ENCODE measurements at regions not wholly inside any gene's neighbourhood (a gene's known extent, or its start where the extent isn't known, plus 50 kb on each side); places are given as distances from the start of the nearest gene placed in this dataset.

DNA sequence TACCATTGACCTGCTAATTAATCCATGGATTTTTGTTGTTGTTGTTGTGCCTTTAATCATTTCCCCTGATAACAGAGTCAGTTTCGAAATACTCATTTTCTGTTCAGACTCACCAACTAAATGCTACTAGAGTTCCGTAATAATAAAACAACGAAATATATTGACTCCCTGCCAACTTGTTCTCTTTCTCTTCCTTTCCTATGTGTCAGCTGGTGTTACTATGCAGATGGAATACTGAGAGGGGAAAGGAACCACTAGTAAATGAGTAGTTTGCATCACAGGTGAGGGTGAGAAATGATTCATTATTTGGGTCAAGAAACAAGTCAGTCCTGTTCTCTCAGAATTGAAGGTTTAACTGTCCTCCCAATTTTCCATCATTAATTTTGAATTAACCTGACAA, 1027.3 kb downstream of the TUSC7 start:
- BruUV-seq (replicated peaks): no TSS peak
- no peak overlapping the region for H3K4me2 ChIP-seq
- H3K36me3 ChIP-seq (ENCODE audit: low read depth): no peaks in the 10 kb centered on the region
- no peaks in the 10 kb centered on the region for H3K4me1 ChIP-seq (replicated peaks; ENCODE audit: insufficient read depth)
- no peak for DNase-seq
- POLR2A ChIA-PET (ENCODE audit: unreplicated experiment): no interaction called here
- H3F3A ChIP-seq (ENCODE audit: insufficient read depth, low read depth): no peaks in the 10 kb centered on the region
- H2AFZ ChIP-seq: no peak overlapping the region
- CTCF ChIA-PET: no interaction called here
- H3K4me3 ChIP-seq: no peak overlapping the region
- H4K20me1 ChIP-seq (ENCODE audit: insufficient read depth): no peaks in the 10 kb centered on the region
- no peaks in the 10 kb centered on the region for H3K79me2 ChIP-seq (ENCODE audit: low read depth)
- TF ChIP-seq, protein P1, sequence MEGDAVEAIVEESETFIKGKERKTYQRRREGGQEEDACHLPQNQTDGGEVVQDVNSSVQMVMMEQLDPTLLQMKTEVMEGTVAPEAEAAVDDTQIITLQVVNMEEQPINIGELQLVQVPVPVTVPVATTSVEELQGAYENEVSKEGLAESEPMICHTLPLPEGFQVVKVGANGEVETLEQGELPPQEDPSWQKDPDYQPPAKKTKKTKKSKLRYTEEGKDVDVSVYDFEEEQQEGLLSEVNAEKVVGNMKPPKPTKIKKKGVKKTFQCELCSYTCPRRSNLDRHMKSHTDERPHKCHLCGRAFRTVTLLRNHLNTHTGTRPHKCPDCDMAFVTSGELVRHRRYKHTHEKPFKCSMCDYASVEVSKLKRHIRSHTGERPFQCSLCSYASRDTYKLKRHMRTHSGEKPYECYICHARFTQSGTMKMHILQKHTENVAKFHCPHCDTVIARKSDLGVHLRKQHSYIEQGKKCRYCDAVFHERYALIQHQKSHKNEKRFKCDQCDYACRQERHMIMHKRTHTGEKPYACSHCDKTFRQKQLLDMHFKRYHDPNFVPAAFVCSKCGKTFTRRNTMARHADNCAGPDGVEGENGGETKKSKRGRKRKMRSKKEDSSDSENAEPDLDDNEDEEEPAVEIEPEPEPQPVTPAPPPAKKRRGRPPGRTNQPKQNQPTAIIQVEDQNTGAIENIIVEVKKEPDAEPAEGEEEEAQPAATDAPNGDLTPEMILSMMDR (conservative IDR thresholded peaks at IDR 0.05): no peak
- no peak for TF ChIP-seq EZH2 (IDR thresholded peaks at IDR 0.05; ENCODE audit: low read depth)
- no peaks in the 10 kb centered on the region for H3K27me3 ChIP-seq (ENCODE audit: insufficient read depth, low read depth)
- intact Hi-C loops (cut with micrococcal nuclease; ENCODE audit: unreplicated experiment): no loop called here
- no peaks in the 10 kb centered on the region for H3K9me2 ChIP-seq (ENCODE audit: insufficient read depth)
- no peaks in the 10 kb centered on the region for H3K9me3 ChIP-seq (ENCODE audit: insufficient read depth, low read depth)
- no peak overlapping the region for H3K27ac ChIP-seq

DNA sequence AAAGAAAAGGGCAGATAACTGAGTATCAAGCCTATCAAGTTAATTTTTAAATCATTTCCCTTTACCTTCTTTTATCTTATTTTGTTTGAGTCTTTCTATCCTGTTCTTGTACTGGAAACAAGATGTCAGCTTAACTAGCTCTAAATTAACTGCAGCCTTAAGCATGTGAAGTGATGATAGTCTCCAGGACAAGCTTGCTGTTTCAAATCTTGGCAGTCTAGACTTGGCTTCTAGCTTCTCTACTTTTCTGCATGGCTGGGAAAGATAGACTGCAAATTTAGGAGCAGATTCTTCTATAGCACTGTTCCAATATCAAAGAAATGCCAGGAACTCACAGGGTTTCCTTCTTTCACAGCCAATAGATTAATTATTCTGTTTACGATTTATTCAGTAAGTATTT, 1034.4 kb downstream of the TUSC7 start:
- POLR2A ChIA-PET (ENCODE audit: unreplicated experiment): no interaction called here
- Histone ChIP-seq H3K27me3 (ENCODE audit: insufficient read depth, low read depth) (no peaks in the 10 kb centered on the region), H3K27ac (no peak overlapping the region), H3F3A (ENCODE audit: insufficient read depth, low read depth) (no peaks in the 10 kb centered on the region), H3K9me2 (ENCODE audit: insufficient read depth) (no peaks in the 10 kb centered on the region), H4K20me1 (ENCODE audit: insufficient read depth) (no peaks in the 10 kb centered on the region), H2AFZ (no peak overlapping the region), H3K4me3 (no peak overlapping the region), H3K9me3 (ENCODE audit: insufficient read depth, low read depth) (no peaks in the 10 kb centered on the region), H3K36me3 (ENCODE audit: low read depth) (no peaks in the 10 kb centered on the region), H3K79me2 (ENCODE audit: low read depth) (no peaks in the 10 kb centered on the region), H3K4me2 (no peak overlapping the region), H3K4me1 (replicated peaks; ENCODE audit: insufficient read depth) (no peaks in the 10 kb centered on the region)
- no peak for TF ChIP-seq EZH2 (IDR thresholded peaks at IDR 0.05; ENCODE audit: low read depth)
- TF ChIP-seq, protein P1 (conservative IDR thresholded peaks at IDR 0.05): no peak
- CTCF ChIA-PET: no interaction called here
- intact Hi-C loops (cut with micrococcal nuclease; ENCODE audit: unreplicated experiment): no loop called here
- DNase-seq: no peak
- no TSS peak for BruUV-seq (replicated peaks)

DNA sequence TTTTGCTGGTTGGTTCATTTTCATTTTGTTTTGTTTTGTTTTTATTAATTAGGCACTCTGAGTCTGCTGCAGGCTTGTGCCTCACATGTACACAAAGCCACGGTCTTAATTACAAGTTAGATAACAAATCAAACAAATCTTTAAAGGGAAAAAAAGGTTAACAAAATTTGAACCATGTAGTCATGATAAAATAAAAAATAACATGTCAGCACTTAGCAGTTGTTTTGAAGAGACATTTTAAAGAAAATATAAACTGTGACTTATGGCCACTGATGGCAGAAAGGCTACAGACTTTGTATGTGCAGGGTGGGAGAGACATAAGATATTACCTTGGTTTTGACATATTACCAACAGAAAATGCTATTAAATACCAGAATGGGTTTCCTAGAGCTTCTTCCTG, 1035.4 kb downstream of the TUSC7 start:
- no peaks in the 10 kb centered on the region for H3K36me3 ChIP-seq (ENCODE audit: low read depth)
- TF ChIP-seq, protein P1 (conservative IDR thresholded peaks at IDR 0.05): no peak
- TF ChIP-seq EZH2 (IDR thresholded peaks at IDR 0.05; ENCODE audit: low read depth): no peak
- no peak overlapping the region for H3K4me2 ChIP-seq
- no peaks in the 10 kb centered on the region for H3K9me2 ChIP-seq (ENCODE audit: insufficient read depth)
- POLR2A ChIA-PET (ENCODE audit: unreplicated experiment): no interaction called here
- H3K4me1 ChIP-seq (replicated peaks; ENCODE audit: insufficient read depth): no peaks in the 10 kb centered on the region
- H4K20me1 ChIP-seq (ENCODE audit: insufficient read depth): no peaks in the 10 kb centered on the region
- H3K27ac ChIP-seq: no peak overlapping the region
- intact Hi-C loops (cut with micrococcal nuclease; ENCODE audit: unreplicated experiment): no loop called here
- H3K27me3 ChIP-seq (ENCODE audit: insufficient read depth, low read depth): no peaks in the 10 kb centered on the region
- no peak overlapping the region for H3K4me3 ChIP-seq
- CTCF ChIA-PET: no interaction called here
- DNase-seq: no peak
- H3K9me3 ChIP-seq (ENCODE audit: insufficient read depth, low read depth): no peaks in the 10 kb centered on the region
- H3F3A ChIP-seq (ENCODE audit: insufficient read depth, low read depth): no peaks in the 10 kb centered on the region
- no peak overlapping the region for H2AFZ ChIP-seq
- BruUV-seq (replicated peaks): no TSS peak
- H3K79me2 ChIP-seq (ENCODE audit: low read depth): no peaks in the 10 kb centered on the region

Data from PC-9 (cell line).